Ishikawa (cell line): ENCODE measurements at regions not wholly inside any gene's neighbourhood (a gene's known extent, or its start where the extent isn't known, plus 50 kb on each side); places are given as distances from the start of the nearest gene placed in this dataset.

Source experiments
- CEBPB ChIP-seq: IDR thresholded peaks from 2 replicates; pipeline ENCODE4 v1.6.1; 2012
- CREB1 ChIP-seq: IDR thresholded peaks from 2 replicates; pipeline ENCODE4 v1.6.1; 2012; ENCODE audit warnings: low read depth
- EGR1 ChIP-seq: IDR thresholded peaks from 2 replicates; pipeline ENCODE4 v1.6.1; 2012
- EP300 ChIP-seq: IDR thresholded peaks from 2 replicates; pipeline ENCODE4 v1.6.1; 2012; ENCODE audit warnings: borderline replicate concordance
- FOXM1 ChIP-seq: IDR thresholded peaks from 2 replicates; pipeline ENCODE4 v1.6.1; 2012; ENCODE audit warnings: low read depth, borderline replicate concordance
- MAX ChIP-seq: IDR thresholded peaks from 2 replicates; pipeline ENCODE4 v1.6.1; 2012
- NFIC ChIP-seq: IDR thresholded peaks from 2 replicates; pipeline ENCODE4 v1.6.1; 2012
- RAD21 ChIP-seq: IDR thresholded peaks from 2 replicates; pipeline ENCODE4 v1.6.1; 2012; ENCODE audit warnings: low read depth
- REST ChIP-seq: IDR thresholded peaks from 2 replicates; pipeline ENCODE4 v1.6.1; 2012; ENCODE audit warnings: low read depth, mild to moderate bottlenecking
- TAF1 ChIP-seq: IDR thresholded peaks from 2 replicates; pipeline ENCODE4 v1.6.1; 2012; ENCODE audit warnings: low read depth, mild to moderate bottlenecking
- TCF12 ChIP-seq: IDR thresholded peaks from 2 replicates; pipeline ENCODE4 v1.6.1; 2012; ENCODE audit warnings: low read depth
- TEAD4 ChIP-seq: IDR thresholded peaks from 2 replicates; pipeline ENCODE4 v1.6.1; 2012
- USF1 ChIP-seq: IDR thresholded peaks from 2 replicates; pipeline ENCODE4 v1.6.1; 2012
- YY1 ChIP-seq: IDR thresholded peaks from 2 replicates; pipeline ENCODE4 v1.6.1; 2012; ENCODE audit warnings: low read depth
- ZBTB7A ChIP-seq: IDR thresholded peaks from 2 replicates; pipeline ENCODE4 v1.6.1; 2012; ENCODE audit warnings: low read depth

GRCh38 chr1:69426401-69426800 lies 141.3 kb upstream of the LRRC7 start:
- TF ChIP-seq CREB1 (no peak), EGR1 (no peak), MAX (no peak), FOXM1 (no peak), TCF12 (no peak), USF1 (no peak), RAD21 (no peak), TEAD4 (no peak), ZBTB7A (no peak), TAF1 (no peak), NFIC (no peak), EP300 (no peak), YY1 (no peak), CEBPB (no peak), REST (no peak)

GRCh38 chr1:69433073-69433472 lies 134.6 kb upstream of the LRRC7 start:
- TF ChIP-seq TCF12 = no peak
- no peak for TF ChIP-seq RAD21
- no peak for TF ChIP-seq TAF1
- no peak for TF ChIP-seq EGR1
- TF ChIP-seq CEBPB = no peak
- no peak for TF ChIP-seq ZBTB7A
- TF ChIP-seq TEAD4 = no peak
- no peak for TF ChIP-seq USF1
- no peak for TF ChIP-seq NFIC
- TF ChIP-seq YY1 = no peak
- no peak for TF ChIP-seq MAX
- no peak for TF ChIP-seq EP300
- no peak for TF ChIP-seq FOXM1
- TF ChIP-seq REST = no peak
- no peak for TF ChIP-seq CREB1

- TF ChIP-seq TCF12 = no peak
- TF ChIP-seq TEAD4 = no peak
These were observed 131.6 kb upstream of the LRRC7 start for GRCh38 chr1:69436151-69436550.

- TF ChIP-seq USF1 (no peak), EP300 (no peak)
These were observed 129.5 kb upstream of the LRRC7 start for GRCh38 chr1:69438056-69438795.

- TF ChIP-seq EGR1 (no peak), CEBPB (no peak), FOXM1 (no peak), ZBTB7A (no peak), MAX (no peak)
These were observed 126.2 kb upstream of the LRRC7 start for GRCh38 chr1:69441496-69441895.

GRCh38 chr1:69451196-69451595 lies 116.5 kb upstream of the LRRC7 start:
- TF ChIP-seq TCF12 (no peak), EGR1 (no peak), TAF1 (no peak), NFIC (no peak), RAD21 (no peak), CREB1 (no peak)
